ENCODE measurements at regions not wholly inside any gene's neighbourhood (a gene's known extent, or its start where the extent isn't known, plus 50 kb on each side); places are given as distances from the start of the nearest gene placed in this dataset.

DNA sequence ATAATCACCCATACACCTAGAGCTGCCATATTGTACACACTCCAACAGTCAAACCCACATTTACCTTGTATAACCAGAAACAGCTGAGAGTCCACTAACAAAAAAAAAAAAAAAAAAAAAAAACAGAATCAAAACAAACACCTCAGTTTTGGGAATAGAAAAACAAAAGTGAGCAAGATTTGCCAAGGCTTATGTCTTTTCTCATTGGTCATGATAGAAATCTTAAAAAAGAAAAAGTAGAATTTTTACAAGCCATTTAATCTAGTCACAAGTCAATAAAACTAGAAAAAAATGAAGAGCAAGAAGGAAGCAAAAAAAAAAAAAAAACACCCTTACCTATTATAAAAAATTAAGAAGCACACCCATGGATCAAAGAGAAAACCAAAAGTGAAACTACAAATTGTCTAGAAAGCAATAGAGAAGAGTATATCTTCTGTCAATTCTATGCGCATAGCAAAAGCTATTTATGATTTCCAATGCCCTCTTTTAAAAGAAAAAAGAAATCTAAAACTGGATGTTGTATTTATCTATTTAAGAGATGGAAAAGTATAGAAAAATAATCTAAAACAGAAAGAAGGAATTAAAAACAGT, 113.2 kb upstream of the GALNT2 start:
- ChIA-PET POLR2A (ENCODE audit: unreplicated experiment) (no interaction called here), CTCF (no interaction called here)
- ATAC-seq: no peak

DNA sequence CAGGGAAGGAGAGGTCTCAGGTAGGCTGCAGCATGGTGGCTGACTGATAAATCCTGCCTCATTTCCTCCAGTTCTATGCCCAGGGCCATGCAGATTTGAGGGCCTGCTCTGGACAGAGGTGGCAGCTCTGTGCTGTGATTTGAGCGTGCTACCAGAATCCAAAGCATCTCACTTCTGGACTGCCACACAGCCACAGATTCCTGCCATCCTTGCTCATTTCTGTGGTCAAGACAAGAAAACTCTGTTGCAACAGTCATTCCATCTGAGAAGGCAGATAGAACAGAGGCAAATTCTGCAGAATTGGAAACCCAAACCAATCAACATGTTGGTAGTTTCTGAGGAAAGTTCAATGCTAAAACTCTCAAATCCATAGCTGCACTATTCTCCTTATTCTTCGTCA, 102.8 kb upstream of the GALNT2 start:
- Histone ChIP-seq H2AFZ (ENCODE audit: low read length) (no peak overlapping the region), H3K4me3 (ENCODE audit: low read length) (no peak overlapping the region), H3K9ac (ENCODE audit: low read length) (no peak overlapping the region), H3K4me2 (ENCODE audit: low read length) (no peak overlapping the region), H3K79me2 (ENCODE audit: low read length) (no peaks in the 10 kb centered on the region), H3K27me3 (ENCODE audit: low read length) (peaks cover 73% of the 10 kb centered on the region), H3K9me2 (replicated peaks; ENCODE audit: low read length) (no peaks in the 10 kb centered on the region), H3K4me1 (ENCODE audit: insufficient read depth, low read length) (no peaks in the 10 kb centered on the region), H3K36me3 (ENCODE audit: low read depth, low read length) (no peaks in the 10 kb centered on the region), H3F3A (ENCODE audit: low read length, unreplicated experiment) (no peaks in the 10 kb centered on the region), H3K9me3 (ENCODE audit: low read length) (no peaks in the 10 kb centered on the region), H4K20me1 (ENCODE audit: low read length) (no peaks in the 10 kb centered on the region), H3K27ac (ENCODE audit: low read length) (no peak overlapping the region)
- intact Hi-C loops (cut with micrococcal nuclease): no loop called here
- BruUV-seq (replicated peaks): no TSS peak
- POLR2A ChIA-PET (ENCODE audit: unreplicated experiment): no interaction called here
- TF ChIP-seq EZH2phosphoT487 (IDR thresholded peaks at IDR 0.05; ENCODE audit: borderline replicate concordance, low read length) (no peak), EZH2 (IDR thresholded peaks at IDR 0.05; ENCODE audit: low read length, unreplicated experiment) (no peak)
- TF ChIP-seq, protein P1, sequence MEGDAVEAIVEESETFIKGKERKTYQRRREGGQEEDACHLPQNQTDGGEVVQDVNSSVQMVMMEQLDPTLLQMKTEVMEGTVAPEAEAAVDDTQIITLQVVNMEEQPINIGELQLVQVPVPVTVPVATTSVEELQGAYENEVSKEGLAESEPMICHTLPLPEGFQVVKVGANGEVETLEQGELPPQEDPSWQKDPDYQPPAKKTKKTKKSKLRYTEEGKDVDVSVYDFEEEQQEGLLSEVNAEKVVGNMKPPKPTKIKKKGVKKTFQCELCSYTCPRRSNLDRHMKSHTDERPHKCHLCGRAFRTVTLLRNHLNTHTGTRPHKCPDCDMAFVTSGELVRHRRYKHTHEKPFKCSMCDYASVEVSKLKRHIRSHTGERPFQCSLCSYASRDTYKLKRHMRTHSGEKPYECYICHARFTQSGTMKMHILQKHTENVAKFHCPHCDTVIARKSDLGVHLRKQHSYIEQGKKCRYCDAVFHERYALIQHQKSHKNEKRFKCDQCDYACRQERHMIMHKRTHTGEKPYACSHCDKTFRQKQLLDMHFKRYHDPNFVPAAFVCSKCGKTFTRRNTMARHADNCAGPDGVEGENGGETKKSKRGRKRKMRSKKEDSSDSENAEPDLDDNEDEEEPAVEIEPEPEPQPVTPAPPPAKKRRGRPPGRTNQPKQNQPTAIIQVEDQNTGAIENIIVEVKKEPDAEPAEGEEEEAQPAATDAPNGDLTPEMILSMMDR (conservative IDR thresholded peaks at IDR 0.05; ENCODE audit: low read depth, low read length): no peak
- ATAC-seq: no peak
- DNase-seq: no peak
- CTCF ChIA-PET: no interaction called here

More for the DNA sequence above, 113.2 kb upstream of the GALNT2 start:
- intact Hi-C loops (cut with micrococcal nuclease): no loop called here
- Histone ChIP-seq H3K9me3 (ENCODE audit: low read length) (no peaks in the 10 kb centered on the region), H3K27ac (ENCODE audit: low read length) (no peak overlapping the region), H3K4me2 (ENCODE audit: low read length) (no peak overlapping the region), H3F3A (ENCODE audit: low read length, unreplicated experiment) (no peaks in the 10 kb centered on the region), H3K4me3 (ENCODE audit: low read length) (no peak overlapping the region), H3K9ac (ENCODE audit: low read length) (no peak overlapping the region), H3K4me1 (ENCODE audit: insufficient read depth, low read length) (no peaks in the 10 kb centered on the region), H3K9me2 (replicated peaks; ENCODE audit: low read length) (no peaks in the 10 kb centered on the region), H3K27me3 (ENCODE audit: low read length) (peaks cover 12% of the 10 kb centered on the region; the same call in 1 of the 2 replicates), H3K79me2 (ENCODE audit: low read length) (no peaks in the 10 kb centered on the region), H2AFZ (ENCODE audit: low read length) (no peak overlapping the region), H3K36me3 (ENCODE audit: low read depth, low read length) (no peaks in the 10 kb centered on the region), H4K20me1 (ENCODE audit: low read length) (no peaks in the 10 kb centered on the region)
- no peak for DNase-seq
- TF ChIP-seq EZH2phosphoT487 (IDR thresholded peaks at IDR 0.05; ENCODE audit: borderline replicate concordance, low read length) (no peak), EZH2 (IDR thresholded peaks at IDR 0.05; ENCODE audit: low read length, unreplicated experiment) (no peak)
- TF ChIP-seq, protein P1 (conservative IDR thresholded peaks at IDR 0.05; ENCODE audit: low read depth, low read length): no peak
- BruUV-seq (replicated peaks): no TSS peak

DNA sequence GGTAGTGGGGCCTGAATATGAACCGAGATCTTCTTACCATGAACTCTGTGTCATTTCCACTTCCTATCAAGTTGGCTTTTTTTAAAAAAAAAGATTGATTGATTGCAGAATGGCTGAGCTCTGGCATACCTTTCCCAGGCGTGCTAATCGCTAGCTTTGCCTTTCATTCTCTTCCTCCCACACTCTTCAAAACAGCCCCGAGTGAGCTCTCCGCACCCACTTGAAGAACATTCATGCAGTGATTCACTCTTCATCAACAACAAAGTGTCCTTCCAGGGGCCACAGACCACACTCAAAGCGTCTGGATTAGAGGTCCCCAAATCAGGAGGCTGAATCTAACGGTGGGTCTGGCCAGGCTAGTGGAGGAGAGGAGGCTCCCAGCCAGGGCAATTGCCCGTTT, 96.3 kb upstream of the GALNT2 start:
- ATAC-seq (no peak), DNase-seq (no peak)
- Histone ChIP-seq H3K27ac (ENCODE audit: low read length) (no peak overlapping the region), H3K4me3 (ENCODE audit: low read length) (no peak overlapping the region), H3K9me2 (replicated peaks; ENCODE audit: low read length) (no peaks in the 10 kb centered on the region), H3F3A (ENCODE audit: low read length, unreplicated experiment) (no peaks in the 10 kb centered on the region), H3K79me2 (ENCODE audit: low read length) (no peaks in the 10 kb centered on the region), H3K27me3 (ENCODE audit: low read length) (peaks cover 39% of the 10 kb centered on the region), H3K36me3 (ENCODE audit: low read depth, low read length) (no peaks in the 10 kb centered on the region), H3K9me3 (ENCODE audit: low read length) (no peaks in the 10 kb centered on the region), H4K20me1 (ENCODE audit: low read length) (no peaks in the 10 kb centered on the region), H3K9ac (ENCODE audit: low read length) (no peak overlapping the region), H2AFZ (ENCODE audit: low read length) (no peak overlapping the region), H3K4me1 (ENCODE audit: insufficient read depth, low read length) (no peaks in the 10 kb centered on the region), H3K4me2 (ENCODE audit: low read length) (no peak overlapping the region)
- CTCF ChIA-PET: no interaction called here
- POLR2A ChIA-PET (ENCODE audit: unreplicated experiment): no interaction called here
- TF ChIP-seq EZH2phosphoT487 (IDR thresholded peaks at IDR 0.05; ENCODE audit: borderline replicate concordance, low read length) (no peak), EZH2 (IDR thresholded peaks at IDR 0.05; ENCODE audit: low read length, unreplicated experiment) (no peak)
- TF ChIP-seq, protein P1 (conservative IDR thresholded peaks at IDR 0.05; ENCODE audit: low read depth, low read length): no peak
- no TSS peak for BruUV-seq (replicated peaks)
- intact Hi-C loops (cut with micrococcal nuclease): no loop called here
